GM12878 (cell line): ENCODE measurements at regions not wholly inside any gene's neighbourhood (a gene's known extent, or its start where the extent isn't known, plus 50 kb on each side); places are given as distances from the start of the nearest gene placed in this dataset.

Source experiments
- ATAC-seq: fragments of 200-7000 bp; cut with Tn5 transposase; 3 replicates; pipeline ENCODE4 v1.9.1; 2020; ENCODE audit warnings: mild to moderate bottlenecking, moderate library complexity
- BruUV-seq: library from RNA; stranded (reverse); fragments of 400-500 nt; replicated peaks from 2 replicates; lab custom pipeline; 2021; lab: Mats Ljungman, UMichigan
- CTCF ChIA-PET: fragments of 300-600 bp; sonication (Branson Sonifier 250); formaldehyde crosslinking; extraction: SDS; loops from one replicate; lab custom pipeline; 2021; ENCODE audit warnings: inconsistent platforms; lab: Yijun Ruan, JAX
- POLR2A ChIA-PET: fragments of 350-600 bp; formaldehyde crosslinking; extraction: SDS; loops from one replicate; lab custom pipeline; 2021; ENCODE audit warnings: inconsistent platforms; lab: Charles Lee
- RAD21 ChIA-PET: fragments of 300-600 bp; sonication (Branson Sonifier 250); formaldehyde crosslinking; loops from one replicate; lab custom pipeline; 2023; ENCODE audit warnings: antibody characterized with exemption; ENCODE audit not compliant: unreplicated experiment; lab: Charles Lee
- SMC1A ChIA-PET: fragments of 300-600 bp; sonication (Branson Sonifier 250); formaldehyde crosslinking; loops from one replicate; lab custom pipeline; 2023; ENCODE audit not compliant: unreplicated experiment, uncharacterized antibody; lab: Charles Lee
- DNase-seq: peaks from one replicate; pipeline ENCODE4 v3.0.0-alpha.2; 2011; ENCODE audit warnings: low read depth, low spot score
- FAIRE-seq: peaks from 3 replicates; lab custom pipeline; 2011; peaks lifted over from hg19 to GRCh38; lab: Jason Lieb, UNC
- H2AFZ ChIP-seq: 2 replicates; pipeline ENCODE4 v1.6.0; 2011; ENCODE audit warnings: low read depth, low read length, control low read depth; ENCODE audit not compliant: control insufficient read depth
- H3K27ac ChIP-seq: 2 replicates; pipeline ENCODE4 v1.5.1; 2011; ENCODE audit warnings: control low read depth; ENCODE audit not compliant: control insufficient read depth, insufficient read depth
- H3K27me3 ChIP-seq, 2 experiments: replicated peaks in 1 of 2; 2 replicates each; pipeline versions ENCODE4 v1.6.0 to v1.6.1; 2011; ENCODE audit warnings: low read length in 1 of 2; ENCODE audit not compliant: control insufficient read depth in 2 of 2, insufficient read depth in 2 of 2
- H3K36me3 ChIP-seq, 2 experiments: 2 replicates each; pipeline ENCODE4 v1.5.1; 2011; ENCODE audit warnings: low read length in 1 of 2; ENCODE audit not compliant: control insufficient read depth in 2 of 2, insufficient read depth in 2 of 2
- H3K4me1 ChIP-seq: 2 replicates; pipeline ENCODE4 v1.6.1; 2011; ENCODE audit warnings: mild to moderate bottlenecking, low read length, moderate library complexity, mixed read lengths; ENCODE audit not compliant: control insufficient read depth, insufficient read depth
- H3K4me2 ChIP-seq: 2 replicates; pipeline ENCODE4 v1.6.0; 2011; ENCODE audit warnings: control low read depth; ENCODE audit not compliant: control insufficient read depth, insufficient read depth
- H3K4me3 ChIP-seq: fragments of 200-600 bp; sonication (generic); 2 replicates; pipeline ENCODE4 v1.5.1; 2016
- H3K79me2 ChIP-seq: 2 replicates; pipeline ENCODE4 v1.6.0; 2011; ENCODE audit warnings: low read length; ENCODE audit not compliant: control insufficient read depth, insufficient read depth
- H3K9ac ChIP-seq: 2 replicates; pipeline ENCODE4 v1.8.0; 2011; ENCODE audit warnings: low read length, control low read depth, mixed read lengths; ENCODE audit not compliant: control insufficient read depth, insufficient read depth
- H3K9me3 ChIP-seq: replicated peaks from 3 replicates; pipeline ENCODE4 v1.5.1; 2011; ENCODE audit warnings: mild to moderate bottlenecking, low read length; ENCODE audit not compliant: control insufficient read depth, insufficient read depth
- H4K20me1 ChIP-seq: 2 replicates; pipeline ENCODE4 v1.6.0; 2011; ENCODE audit not compliant: control insufficient read depth, insufficient read depth
- CREB1 ChIP-seq: IDR thresholded peaks from 2 replicates; pipeline ENCODE4 v1.6.1; 2012; ENCODE audit warnings: low read depth, mild to moderate bottlenecking, inconsistent platforms
- ESRRA ChIP-seq: IDR thresholded peaks from 2 replicates; pipeline ENCODE4 v1.6.1; 2012; ENCODE audit warnings: mild to moderate bottlenecking, low read length, improper control_type of control experiment
- IKZF1 ChIP-seq: fragments of 450-650 bp; conservative IDR thresholded peaks from 2 replicates; pipeline ENCODE4 v1.6.1; 2017; ENCODE audit warnings: antibody characterized with exemption, mild to moderate bottlenecking
- KDM1A ChIP-seq: fragments of 200-600 bp; sonication (generic); IDR thresholded peaks from 2 replicates; pipeline ENCODE4 v1.6.1; 2016; ENCODE audit warnings: borderline replicate concordance
- MTA2 ChIP-seq: fragments of 450-650 bp; IDR thresholded peaks from 2 replicates; pipeline ENCODE4 v1.6.1; 2016; ENCODE audit warnings: low read depth, mild to moderate bottlenecking, moderate library complexity
- NFXL1 ChIP-seq: fragments of 450-650 bp; IDR thresholded peaks from 2 replicates; pipeline ENCODE4 v1.6.1; 2017; ENCODE audit warnings: antibody characterized with exemption, mild to moderate bottlenecking, borderline replicate concordance
- NR2F1 ChIP-seq: fragments of 450-650 bp; conservative IDR thresholded peaks from 2 replicates; pipeline ENCODE4 v1.6.1; 2017; ENCODE audit warnings: mild to moderate bottlenecking
- SIN3A ChIP-seq: IDR thresholded peaks from 2 replicates; pipeline ENCODE4 v1.6.1; 2012; ENCODE audit warnings: low read depth, low read length, improper control_type of control experiment
- SRF ChIP-seq, 2 experiments: IDR thresholded peaks; 2 replicates each; pipeline ENCODE4 v1.6.1; 2011; ENCODE audit warnings: low read depth in 2 of 2, low read length in 2 of 2, mild to moderate bottlenecking in 1 of 2, moderate library complexity in 1 of 2
- ZNF24 ChIP-seq: fragments of 450-650 bp; IDR thresholded peaks from 2 replicates; pipeline ENCODE4 v1.6.1; 2017; ENCODE audit warnings: antibody characterized with exemption, mild to moderate bottlenecking
- ZZZ3 ChIP-seq: IDR thresholded peaks from 2 replicates; pipeline ENCODE4 v1.6.1; 2011; ENCODE audit warnings: low read depth; ENCODE audit not compliant: control insufficient read depth, insufficient read length
- WGBS: methylation state at CpG from one replicate; pipeline ENCODE4 v1.1.6; 2016; ENCODE audit warnings: low lambda C conversion rate; ENCODE audit not compliant: insufficient replicate concordance, insufficient coverage; ENCODE audit errors: missing lambda C conversion rate; 5-methylcytosine and 5-hydroxymethylcytosine counted together
- in situ Hi-C: fragments of 300-500 bp; cut with MboI; formaldehyde crosslinking; loops from 9 replicates; pipeline ENCODE4 v1.14.3; 2018; ENCODE audit warnings: mixed read lengths
- intact Hi-C: fragments of 100-400 bp; cut with micrococcal nuclease; formaldehyde crosslinking; loops from one replicate; pipeline ENCODE4 v1.14.2; 2022; ENCODE audit not compliant: unreplicated experiment
- TF ChIP-seq, protein P1 (sequence below): fragments of 450-650 bp; IDR thresholded peaks from 2 replicates; pipeline ENCODE4 v1.6.1; 2017; ENCODE audit warnings: low read depth, mild to moderate bottlenecking, moderate library complexity
- TF ChIP-seq, protein P2 (sequence below): IDR thresholded peaks from 2 replicates; pipeline ENCODE4 v1.6.1; 2012; ENCODE audit warnings: low read depth, low read length, improper control_type of control experiment
- TF ChIP-seq, protein P3 (sequence below): IDR thresholded peaks from 2 replicates; pipeline ENCODE4 v1.6.1; 2011; ENCODE audit warnings: low read depth, mild to moderate bottlenecking, low read length, moderate library complexity, borderline replicate concordance; ENCODE audit errors: extremely low read depth
- TF ChIP-seq, protein P4 (sequence below): IDR thresholded peaks from 2 replicates; pipeline ENCODE4 v1.6.1; 2011; ENCODE audit warnings: borderline replicate concordance, low read depth, mild to moderate bottlenecking, moderate library complexity, low read length; ENCODE audit not compliant: insufficient read depth, poor library complexity, severe bottlenecking
- TF ChIP-seq, protein P5 (sequence below): fragments of 450-650 bp; IDR thresholded peaks from 2 replicates; pipeline ENCODE4 v1.6.1; 2017; ENCODE audit warnings: mild to moderate bottlenecking, low read depth, inconsistent platforms; ENCODE audit not compliant: poor library complexity, severe bottlenecking

DNA sequence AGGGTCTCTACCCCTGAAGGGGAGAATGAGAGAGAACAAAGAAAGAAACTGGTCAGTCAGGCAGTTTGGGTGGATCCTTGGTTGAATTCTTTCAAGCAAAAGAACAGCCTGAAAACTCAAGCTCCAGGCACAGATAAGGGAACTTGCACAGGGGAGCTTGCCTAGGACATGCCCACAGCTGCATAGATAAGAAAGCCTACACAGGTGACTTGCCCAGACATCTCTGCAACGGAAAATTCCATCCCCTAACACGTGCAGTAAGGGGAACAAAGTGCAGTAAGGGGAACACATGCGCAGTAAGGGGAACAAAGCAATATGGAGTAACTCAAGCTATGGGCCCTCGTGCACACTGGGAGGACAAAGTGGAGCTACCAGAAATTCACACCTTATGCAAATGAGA lies 540.1 kb upstream of the MIS18BP1 start:
- WGBS, result 34% methylated on average over 4 of the region's 4 CpGs
- ChIA-PET RAD21 (interaction anchor here (1.1 to 1.5 kb wide), 2 partner anchors 15 to 79 kb away, joined by 4 read pairs; no protein-coding TSS in a partner anchor), POLR2A (interaction anchor here (0.7 kb wide), 1 partner anchor 382 kb away, joined by 7 read pairs; no protein-coding TSS in a partner anchor), CTCF (interaction anchor here (1.0 kb wide), 1 partner anchor 12 kb away, joined by 3 read pairs; no protein-coding TSS in a partner anchor), SMC1A (interaction anchor here (0.6 to 1.7 kb wide), 8 partner anchors 10 to 61 kb away, joined by 3 to 4 read pairs (median 4); no protein-coding TSS in a partner anchor)
- no peak for DNase-seq
- no peak for FAIRE-seq
- TF ChIP-seq NFXL1 (no peak), ZNF24 (no peak), CREB1 (no peak), KDM1A (no peak), ESRRA (no peak), SIN3A (no peak), IKZF1 (no peak), ZZZ3 (no peak), MTA2 (no peak), SRF (IDR thresholded peaks at IDR 0.05; ENCODE audit: low read depth in 2 of 2, low read length in 2 of 2) (no peak), NR2F1 (no peak)
- TF ChIP-seq, protein P1, sequence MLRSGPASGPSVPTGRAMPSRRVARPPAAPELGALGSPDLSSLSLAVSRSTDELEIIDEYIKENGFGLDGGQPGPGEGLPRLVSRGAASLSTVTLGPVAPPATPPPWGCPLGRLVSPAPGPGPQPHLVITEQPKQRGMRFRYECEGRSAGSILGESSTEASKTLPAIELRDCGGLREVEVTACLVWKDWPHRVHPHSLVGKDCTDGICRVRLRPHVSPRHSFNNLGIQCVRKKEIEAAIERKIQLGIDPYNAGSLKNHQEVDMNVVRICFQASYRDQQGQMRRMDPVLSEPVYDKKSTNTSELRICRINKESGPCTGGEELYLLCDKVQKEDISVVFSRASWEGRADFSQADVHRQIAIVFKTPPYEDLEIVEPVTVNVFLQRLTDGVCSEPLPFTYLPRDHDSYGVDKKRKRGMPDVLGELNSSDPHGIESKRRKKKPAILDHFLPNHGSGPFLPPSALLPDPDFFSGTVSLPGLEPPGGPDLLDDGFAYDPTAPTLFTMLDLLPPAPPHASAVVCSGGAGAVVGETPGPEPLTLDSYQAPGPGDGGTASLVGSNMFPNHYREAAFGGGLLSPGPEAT, result no peak
- TF ChIP-seq, protein P2, sequence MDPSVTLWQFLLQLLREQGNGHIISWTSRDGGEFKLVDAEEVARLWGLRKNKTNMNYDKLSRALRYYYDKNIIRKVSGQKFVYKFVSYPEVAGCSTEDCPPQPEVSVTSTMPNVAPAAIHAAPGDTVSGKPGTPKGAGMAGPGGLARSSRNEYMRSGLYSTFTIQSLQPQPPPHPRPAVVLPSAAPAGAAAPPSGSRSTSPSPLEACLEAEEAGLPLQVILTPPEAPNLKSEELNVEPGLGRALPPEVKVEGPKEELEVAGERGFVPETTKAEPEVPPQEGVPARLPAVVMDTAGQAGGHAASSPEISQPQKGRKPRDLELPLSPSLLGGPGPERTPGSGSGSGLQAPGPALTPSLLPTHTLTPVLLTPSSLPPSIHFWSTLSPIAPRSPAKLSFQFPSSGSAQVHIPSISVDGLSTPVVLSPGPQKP, result no peak
- TF ChIP-seq, protein P3, sequence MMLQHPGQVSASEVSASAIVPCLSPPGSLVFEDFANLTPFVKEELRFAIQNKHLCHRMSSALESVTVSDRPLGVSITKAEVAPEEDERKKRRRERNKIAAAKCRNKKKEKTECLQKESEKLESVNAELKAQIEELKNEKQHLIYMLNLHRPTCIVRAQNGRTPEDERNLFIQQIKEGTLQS, result no peak
- TF ChIP-seq, protein P4, sequence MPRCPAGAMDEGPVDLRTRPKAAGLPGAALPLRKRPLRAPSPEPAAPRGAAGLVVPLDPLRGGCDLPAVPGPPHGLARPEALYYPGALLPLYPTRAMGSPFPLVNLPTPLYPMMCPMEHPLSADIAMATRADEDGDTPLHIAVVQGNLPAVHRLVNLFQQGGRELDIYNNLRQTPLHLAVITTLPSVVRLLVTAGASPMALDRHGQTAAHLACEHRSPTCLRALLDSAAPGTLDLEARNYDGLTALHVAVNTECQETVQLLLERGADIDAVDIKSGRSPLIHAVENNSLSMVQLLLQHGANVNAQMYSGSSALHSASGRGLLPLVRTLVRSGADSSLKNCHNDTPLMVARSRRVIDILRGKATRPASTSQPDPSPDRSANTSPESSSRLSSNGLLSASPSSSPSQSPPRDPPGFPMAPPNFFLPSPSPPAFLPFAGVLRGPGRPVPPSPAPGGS, result no peak
- TF ChIP-seq, protein P5, sequence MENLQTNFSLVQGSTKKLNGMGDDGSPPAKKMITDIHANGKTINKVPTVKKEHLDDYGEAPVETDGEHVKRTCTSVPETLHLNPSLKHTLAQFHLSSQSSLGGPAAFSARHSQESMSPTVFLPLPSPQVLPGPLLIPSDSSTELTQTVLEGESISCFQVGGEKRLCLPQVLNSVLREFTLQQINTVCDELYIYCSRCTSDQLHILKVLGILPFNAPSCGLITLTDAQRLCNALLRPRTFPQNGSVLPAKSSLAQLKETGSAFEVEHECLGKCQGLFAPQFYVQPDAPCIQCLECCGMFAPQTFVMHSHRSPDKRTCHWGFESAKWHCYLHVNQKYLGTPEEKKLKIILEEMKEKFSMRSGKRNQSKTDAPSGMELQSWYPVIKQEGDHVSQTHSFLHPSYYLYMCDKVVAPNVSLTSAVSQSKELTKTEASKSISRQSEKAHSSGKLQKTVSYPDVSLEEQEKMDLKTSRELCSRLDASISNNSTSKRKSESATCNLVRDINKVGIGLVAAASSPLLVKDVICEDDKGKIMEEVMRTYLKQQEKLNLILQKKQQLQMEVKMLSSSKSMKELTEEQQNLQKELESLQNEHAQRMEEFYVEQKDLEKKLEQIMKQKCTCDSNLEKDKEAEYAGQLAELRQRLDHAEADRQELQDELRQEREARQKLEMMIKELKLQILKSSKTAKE, result no peak
- Histone ChIP-seq H4K20me1 (no peaks in the 10 kb centered on the region), H3K9me3 (no peaks in the 10 kb centered on the region; the same call in 2 of the 3 replicates), H3K27me3 (no peaks in the 10 kb centered on the region), H3K36me3 (no peaks in the 10 kb centered on the region), H3K27ac (no peak overlapping the region), H3K4me3 (no peak overlapping the region), H3K4me2 (no peak overlapping the region), H3K9ac (no peak overlapping the region), H3K79me2 (no peaks in the 10 kb centered on the region), H2AFZ (no peak overlapping the region), H3K4me1 (no peaks in the 10 kb centered on the region)
- in situ Hi-C loops (no loop called here), intact Hi-C loops (no loop called here)
- BruUV-seq, result no TSS peak
- ATAC-seq, result no peak
